HG03354 (cell line): ENCODE measurements at regions not wholly inside any gene's neighbourhood (a gene's known extent, or its start where the extent isn't known, plus 50 kb on each side); places are given as distances from the start of the nearest gene placed in this dataset.
"Not testable (repeated sequence)": the region's sequence is repeated elsewhere in the genome, so short reads cannot be mapped to it uniquely, and the experiment has no call there.

Source experiments
- ATAC-seq: cut with Tn5 transposase; IDR thresholded peaks from one replicate; pipeline ENCODE4 v1.9.1; 2021; ENCODE audit warnings: mild to moderate bottlenecking; ENCODE audit not compliant: unreplicated experiment, poor library complexity, severe bottlenecking

DNA sequence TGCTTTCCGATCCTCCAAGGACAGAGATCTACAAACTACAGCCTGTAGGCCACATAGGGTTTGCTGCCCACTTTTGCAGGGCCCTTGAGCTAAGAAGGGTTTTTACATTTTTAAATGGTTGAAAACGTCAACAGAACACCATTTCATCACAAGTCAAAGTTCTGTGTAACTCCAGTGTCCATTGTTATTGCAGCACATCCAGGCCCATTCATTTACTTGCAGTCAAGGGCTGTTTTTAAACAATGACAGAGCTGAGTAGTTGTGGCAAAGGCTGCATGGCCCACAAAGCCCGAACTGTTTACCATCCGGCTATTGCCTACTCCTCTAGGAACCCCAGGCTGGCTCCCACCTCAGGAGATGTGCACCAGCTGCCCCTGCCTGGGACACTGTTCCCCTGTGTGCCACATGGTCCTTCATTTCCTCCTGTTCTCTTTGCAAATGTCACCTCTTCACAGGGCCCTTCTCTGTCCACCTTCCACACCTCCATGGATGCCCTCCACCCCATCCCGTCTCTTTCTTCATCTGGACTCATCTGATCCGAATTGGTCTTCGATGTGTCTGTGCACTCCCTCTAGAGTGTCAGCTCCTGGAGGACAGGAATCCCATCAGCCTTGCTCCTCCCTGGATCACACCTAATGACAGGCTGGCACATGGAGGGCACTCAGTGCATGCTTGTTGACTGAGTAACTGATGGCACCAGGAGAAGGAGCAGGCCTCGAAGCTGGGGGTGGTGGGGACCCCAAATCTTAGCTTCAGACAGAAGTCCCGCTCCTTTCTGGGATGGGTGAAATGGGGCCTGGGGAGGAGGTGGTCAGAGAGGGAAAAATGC lies 69.5 kb upstream of the IQSEC1 start:
- no peak for ATAC-seq

DNA sequence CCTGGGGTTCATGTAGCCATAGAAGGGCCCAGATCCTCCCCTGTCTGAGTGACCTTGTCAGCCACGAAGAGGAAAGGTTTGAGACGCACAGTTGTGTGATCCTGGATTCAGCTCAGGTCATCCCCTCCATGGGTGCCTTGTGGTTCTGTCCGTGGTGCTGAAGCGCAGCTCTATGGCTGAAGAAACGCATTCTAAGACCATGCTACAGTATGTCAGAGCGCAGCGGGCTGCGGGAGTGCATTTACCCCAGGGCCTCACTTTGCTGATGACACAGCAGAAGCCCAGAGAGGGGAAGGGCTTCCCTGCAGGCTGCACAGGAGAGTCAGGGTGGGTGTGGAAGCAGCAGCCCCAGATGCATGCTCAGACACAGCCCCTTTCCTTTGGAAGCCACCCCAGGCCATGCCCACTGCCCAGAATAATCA lies 68.8 kb upstream of the IQSEC1 start:
- ATAC-seq = no peak

DNA sequence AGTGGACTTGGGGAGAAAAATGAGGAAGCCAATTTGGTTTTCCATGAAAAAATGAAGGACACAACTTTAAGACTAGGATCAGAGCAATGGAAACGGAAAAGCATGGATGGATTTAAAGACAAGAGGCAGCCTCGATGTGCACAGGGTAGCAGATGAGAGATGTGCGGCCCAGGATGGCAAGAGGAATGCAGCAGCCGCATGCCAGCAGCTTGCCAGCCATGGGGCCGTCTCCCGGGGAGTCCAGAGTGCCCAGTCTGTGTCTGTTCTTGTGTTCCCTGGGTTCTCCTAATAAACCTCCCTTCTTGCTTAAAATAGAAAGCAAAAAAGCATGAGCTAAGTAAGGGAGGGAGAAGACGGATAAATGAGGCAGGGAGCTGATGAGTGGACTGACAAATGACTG lies 68.0 kb upstream of the IQSEC1 start:
- no peak for ATAC-seq

DNA sequence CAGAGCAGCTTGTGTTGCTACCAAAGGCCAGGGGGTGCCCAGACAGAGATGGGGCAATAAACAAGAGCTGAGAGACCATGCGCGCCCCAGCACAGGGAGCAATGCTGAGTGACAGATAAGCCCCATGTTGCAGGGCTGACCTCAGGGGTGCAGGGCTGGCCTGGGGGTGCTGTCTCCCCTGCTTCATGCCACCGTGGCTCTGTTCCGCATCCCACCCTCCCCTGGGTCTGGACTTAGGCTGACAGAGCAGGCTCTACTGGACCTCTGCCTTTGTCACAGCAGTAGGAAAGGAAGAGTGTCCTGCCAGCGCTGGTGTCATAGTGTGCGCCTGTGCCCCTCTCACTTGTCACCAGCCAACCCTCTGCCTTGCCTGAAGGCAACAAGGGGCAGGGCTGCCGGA lies 67.4 kb upstream of the IQSEC1 start:
- ATAC-seq = no peak

DNA sequence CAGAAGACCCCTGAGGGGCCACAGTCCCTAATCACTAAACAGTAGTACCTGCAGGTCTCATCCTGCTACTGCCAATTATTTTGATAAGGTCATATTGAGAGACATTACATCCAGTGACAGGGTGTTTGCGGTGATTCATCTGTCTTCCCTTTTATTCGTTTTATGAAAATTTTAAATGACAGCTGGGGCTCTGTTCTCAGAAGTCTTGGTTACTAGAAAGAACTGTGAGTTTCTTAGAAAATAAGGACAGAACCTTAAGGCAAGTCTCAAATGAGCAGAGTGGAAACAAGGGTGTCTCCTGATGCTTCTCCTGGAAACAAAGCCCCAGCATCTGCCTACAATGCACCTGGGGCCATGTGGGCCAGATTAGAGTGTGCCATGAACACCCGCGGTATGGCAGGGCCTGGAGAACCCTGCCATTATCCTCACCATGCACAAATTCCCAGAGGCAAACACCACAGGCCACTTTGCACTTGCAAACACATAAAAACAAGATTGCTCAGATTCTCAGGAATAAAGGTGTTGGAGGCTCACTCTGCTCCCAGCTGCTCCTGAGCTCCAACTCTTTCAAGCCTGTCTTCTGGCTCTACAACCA lies 66.3 kb upstream of the IQSEC1 start:
- ATAC-seq = no peak

DNA sequence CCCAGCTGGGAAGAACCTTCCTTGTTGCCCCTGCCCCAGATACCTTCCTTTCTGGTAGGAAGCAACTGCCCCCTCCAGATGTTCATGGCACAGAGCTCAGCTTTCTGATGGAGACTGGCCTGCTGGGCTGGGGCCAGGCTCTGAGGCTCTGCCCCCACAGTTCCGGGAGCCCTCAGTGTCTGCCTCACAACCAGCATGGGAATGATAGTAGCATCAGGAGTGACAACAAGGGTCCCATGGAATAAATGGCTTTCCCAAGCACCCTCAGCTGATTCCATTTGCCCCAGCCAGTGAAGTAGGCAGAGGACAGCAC lies 65.6 kb upstream of the IQSEC1 start:
- ATAC-seq = no peak

DNA sequence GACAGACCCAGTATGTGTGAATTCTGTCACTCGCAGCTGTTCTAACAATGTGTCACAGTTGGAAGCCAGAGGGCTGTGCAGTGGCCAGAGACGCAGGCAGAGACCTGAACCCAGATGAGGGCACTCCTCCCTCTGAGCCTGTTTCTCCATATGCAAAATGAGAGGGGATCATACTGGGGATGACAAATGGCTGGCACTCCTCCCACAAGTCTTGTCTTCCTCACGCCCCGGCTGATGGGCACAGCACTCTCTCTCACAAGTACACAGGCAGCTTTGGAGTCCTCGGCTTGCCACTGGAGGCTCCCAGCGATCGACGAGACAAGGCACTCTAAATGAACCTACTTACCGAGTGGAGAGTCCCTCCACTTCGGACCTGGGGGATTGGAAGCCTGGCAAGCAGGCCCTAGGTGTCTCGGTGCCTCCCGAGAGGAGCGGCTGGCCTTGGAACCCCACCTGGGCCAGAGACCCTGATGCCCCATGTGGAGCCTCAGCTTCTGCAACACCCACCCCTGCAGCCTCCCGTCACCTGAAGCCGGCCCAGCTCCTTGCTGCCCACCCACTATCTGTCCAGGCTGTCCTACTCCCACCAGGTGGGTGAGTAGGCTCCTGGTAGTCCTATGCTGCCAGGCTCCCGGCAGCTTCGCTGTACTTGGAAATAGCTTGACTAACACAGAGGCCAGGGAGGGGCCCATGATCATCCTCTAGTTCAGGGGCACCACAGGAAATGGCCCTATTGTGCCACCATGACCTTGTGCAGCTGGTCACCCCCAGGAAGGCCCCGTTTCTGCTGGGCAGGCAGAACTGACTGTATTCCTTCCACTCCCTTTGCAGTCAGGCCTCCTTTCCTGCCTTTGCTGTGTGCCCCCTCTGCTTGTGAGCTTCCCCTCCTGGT lies 65.0 kb upstream of the IQSEC1 start:
- no peak for ATAC-seq

DNA sequence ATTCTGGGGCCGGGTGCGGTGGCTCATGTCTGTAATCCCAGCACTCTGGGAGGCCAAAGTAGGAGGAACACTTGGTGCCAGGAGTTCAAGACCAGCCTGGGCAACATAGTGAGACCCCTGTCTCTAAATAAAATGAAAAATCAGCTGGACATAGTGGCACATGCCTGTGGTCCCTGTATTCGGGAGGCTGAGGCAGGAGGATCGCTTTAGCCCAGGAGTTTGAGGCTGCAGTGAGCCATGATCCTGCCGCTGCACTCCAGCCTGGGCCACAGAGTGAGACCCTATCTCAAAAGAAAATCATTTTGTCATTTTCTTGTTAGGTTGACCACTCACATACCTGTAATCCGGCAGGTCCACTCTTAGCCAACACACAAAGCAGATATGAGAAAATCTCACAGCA lies 63.6 kb upstream of the IQSEC1 start:
- not testable (repeated sequence) for ATAC-seq

DNA sequence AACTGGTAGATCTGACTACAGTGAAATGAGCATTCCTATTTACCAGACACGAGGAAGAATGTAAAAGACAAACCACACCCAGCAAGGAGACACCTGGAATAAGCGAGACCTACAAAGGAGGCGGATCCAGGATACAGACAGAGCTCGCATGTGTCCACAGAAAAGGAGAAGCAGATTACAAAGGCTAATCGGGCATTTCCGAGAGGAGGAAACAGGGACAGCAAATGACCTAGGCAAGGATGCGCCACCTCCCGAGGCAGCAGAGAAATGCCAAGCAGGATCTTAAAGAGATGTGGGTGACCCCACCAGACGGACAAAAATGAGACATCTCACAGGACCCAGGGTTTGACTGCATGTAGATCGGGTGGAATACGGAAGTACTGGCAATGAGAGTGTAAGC lies 63.2 kb upstream of the IQSEC1 start:
- ATAC-seq = no peak

DNA sequence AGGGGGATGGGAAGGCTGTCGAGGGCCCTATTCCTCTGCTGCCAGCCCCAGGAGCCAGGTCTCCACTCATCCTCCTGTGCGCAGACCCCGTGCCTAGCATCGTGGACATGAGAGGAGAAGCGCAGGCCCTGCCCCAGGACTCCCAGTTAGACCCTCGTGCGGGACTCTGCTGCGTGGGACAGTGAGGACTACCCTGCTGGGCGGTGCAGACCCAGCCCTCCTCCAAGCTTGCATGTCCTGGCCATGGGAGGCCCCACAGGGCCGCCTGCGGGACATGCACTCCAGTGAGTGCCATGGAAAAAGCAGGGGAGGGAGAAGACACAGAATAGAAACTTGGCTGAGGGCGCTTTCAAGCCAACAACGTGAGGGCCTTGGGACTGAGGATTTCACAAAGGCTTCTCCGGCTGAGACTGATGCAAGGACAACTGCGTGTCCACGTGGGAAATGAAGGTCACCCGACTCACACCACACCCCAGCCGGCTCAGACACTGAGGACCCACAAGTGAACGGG lies 62.6 kb upstream of the IQSEC1 start:
- no peak for ATAC-seq

DNA sequence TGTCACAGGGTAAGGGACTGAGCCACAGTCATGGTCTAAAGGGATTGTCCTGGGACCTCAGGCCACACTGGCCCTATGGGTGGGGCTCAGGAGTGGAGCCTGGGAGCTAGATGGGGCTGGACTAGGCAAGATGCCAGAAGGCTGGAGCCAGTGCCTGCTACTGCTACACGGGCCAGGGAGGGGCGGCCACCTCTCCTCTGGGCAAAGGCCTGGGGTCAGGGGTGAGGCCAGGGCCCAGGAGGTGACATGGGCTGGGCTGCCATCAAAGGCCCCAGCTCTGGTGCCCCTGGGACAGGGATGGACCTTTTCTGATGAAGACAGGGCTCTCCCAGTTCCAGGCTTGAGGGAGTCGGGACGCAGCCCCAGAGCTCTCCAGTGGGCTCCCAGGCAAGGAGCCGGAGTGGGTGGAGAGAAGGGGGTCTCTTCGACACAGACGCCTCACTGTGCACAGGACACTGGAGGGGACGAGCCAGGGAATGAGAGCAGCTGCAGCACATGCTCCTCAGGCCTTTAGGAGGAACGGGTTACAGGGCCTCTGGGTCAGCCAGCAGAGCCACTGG lies 62.1 kb upstream of the IQSEC1 start:
- no peak for ATAC-seq

DNA sequence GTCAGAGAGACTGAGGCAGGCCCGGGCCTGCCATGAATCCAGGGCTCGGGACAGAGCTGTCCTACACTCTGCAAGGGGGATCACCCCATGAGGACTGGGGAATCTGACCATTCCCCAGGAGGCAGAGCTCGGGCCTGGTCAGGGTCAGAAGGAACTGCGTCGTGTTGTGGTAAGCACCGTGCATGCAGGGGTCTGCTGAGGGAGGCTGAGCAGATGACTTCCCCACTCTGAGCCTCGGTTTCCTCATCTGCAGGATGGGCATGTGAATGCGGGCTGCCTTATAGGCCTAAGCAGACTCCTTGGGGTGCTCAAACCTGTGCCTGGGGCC lies 61.6 kb upstream of the IQSEC1 start:
- ATAC-seq = no peak

DNA sequence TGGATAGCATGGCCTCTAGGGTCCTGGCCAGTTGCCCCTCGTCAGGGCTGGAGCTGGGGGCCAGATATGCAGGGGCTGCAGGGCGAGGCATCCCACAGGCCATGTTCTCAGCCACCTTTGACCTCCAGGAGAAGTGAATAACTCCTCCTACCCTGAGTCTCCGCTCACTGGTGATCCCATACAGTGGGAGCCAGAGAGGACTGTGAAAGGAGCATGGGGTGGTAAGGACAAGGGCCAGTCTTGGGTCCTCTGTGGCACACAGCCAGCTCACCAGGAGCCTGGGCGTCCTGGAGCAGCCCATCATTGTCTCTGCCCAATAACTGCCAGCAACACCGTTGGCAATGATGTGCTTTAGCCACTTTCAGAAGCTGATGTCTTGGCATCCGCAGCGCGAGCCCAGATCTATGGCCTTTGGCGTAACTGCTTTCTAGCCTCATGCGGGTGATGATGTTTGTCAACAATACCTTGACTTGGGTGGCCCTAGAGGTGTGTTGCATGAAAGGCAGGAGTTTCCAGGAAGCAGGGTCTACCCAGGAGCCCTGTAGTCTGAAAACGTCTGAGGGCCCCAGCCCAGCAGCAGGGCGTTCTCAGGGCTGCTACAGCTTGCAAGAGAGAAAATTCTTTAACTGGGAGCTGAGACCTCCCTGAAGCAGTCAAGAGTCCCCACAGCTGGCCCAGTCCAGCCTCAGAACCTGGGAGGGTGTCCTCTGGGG lies 61.1 kb upstream of the IQSEC1 start:
- ATAC-seq = no peak

DNA sequence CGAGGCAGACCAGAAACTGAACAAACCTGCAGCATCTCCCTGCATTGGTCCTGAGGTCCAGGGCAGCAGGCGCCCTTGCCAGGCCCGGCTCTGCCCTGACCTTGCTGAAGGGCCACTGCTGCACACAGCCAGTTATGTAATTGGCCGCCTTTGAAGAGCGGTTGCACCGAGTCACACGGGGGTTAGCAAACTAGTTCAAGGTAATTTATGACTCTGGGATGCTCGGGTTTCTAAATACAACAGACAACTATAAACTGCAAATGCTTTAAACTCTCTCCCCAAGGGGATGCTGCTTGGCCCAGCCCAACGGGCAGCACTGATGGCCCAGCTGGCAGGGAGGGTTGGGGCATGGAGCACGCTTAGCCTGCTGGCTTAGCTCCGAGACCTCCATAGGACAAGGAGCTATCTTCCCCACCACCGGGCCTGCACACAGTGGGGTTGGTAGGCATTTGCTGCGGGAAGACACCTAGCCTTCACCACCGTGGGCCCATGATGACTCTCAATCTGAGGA lies 60.3 kb upstream of the IQSEC1 start:
- no peak for ATAC-seq

DNA sequence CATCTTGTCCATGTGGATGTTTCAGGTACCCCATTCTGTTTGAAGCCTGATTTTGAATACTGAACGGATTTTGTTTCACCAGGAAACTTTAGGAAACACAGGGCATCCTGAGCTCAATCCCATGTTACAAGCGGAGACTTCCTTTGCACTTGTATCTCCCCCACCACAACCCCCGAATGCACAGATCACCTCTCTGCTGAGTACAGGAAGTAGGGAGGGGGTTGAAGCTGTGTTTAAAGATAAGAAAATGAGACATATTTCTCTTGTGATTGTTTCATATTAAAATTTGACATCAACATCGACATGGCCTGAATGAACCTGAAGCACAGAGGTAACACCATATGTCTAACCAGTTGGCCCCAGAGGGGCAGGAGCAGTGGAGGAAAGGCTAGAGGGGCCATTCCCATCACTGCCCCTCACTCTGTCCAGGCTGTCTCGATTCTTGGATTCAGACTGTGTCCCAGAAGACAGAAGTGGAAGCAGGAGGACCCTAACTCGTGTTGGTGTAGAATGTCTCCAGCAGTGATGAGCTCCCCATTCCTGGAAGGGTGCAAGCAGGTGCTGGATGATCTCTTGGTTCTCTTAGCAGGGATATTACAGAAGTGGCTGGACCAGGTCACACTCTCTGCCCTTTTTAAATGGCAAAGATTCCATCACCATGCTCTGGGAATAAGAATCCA lies 59.6 kb upstream of the IQSEC1 start:
- no peak for ATAC-seq

DNA sequence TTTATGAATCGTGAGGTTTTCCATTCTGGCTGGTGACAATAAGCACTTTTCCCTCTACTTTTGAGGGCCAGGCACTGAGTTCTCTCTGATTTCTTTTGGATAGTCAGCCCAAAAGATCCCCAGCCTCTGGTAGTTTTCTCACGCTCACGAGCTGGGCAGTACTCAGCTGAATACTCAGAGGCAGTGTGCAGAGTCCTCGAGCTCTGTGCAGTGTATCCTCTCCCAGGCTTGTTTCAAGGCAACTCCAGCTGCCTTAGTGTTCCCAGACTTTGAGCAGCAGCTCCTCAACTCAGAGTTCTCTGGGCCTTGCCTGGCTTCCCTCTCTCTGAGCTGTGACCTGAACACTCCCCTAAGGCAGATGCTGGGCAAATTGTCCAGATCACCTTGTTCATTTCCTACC lies 59.1 kb upstream of the IQSEC1 start:
- ATAC-seq = no peak

DNA sequence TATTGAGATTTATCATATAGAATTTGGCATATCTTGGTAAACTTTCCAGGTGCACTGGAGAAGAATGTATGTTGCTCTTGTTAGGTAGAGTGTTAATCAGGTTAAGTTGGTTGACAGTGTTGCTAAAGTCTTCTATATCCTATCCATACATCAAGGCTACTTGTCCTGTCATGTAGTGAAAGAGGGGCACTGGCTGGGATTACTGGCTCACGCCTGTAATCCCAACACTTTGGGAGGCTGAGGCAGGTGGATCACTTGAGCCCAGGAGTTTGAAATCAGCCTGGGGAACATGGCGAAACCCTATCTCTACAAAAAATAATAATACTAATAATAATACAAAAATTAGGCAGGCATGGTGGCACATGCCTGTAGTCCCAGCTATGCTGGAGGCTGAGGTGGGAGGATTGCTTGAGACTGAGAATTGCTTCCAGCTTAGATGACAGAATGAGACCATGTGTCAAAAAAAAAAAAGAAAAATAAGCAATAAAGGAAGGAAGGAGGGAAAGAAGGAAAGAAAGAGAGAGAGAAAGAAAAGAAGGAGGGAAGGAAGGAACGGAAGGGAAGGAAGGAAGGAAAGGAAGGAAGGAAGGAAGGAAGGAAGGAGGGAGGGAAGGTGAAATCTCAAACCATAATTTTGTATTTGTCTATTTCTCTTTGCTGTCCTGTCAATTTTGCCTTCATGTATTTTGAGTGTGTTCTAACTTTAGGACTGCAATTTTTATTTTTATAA lies 57.4 kb upstream of the IQSEC1 start:
- no peak for ATAC-seq
